ENCODE measurements at regions not wholly inside any gene's neighbourhood (a gene's known extent, or its start where the extent isn't known, plus 50 kb on each side); places are given as distances from the start of the nearest gene placed in this dataset.

- no peak for DNase-seq
Observed at GRCh38 chr1:81695741-81696140, 105.0 kb upstream of the ADGRL2 start.

- no peak for DNase-seq
Observed at GRCh38 chr1:81693316-81693715, 107.4 kb upstream of the ADGRL2 start.

GRCh38 chr1:81690676-81691453 lies 109.9 kb upstream of the ADGRL2 start:
- no peak for DNase-seq

GRCh38 chr1:81689531-81689941 lies 111.2 kb upstream of the ADGRL2 start:
- no peak for DNase-seq

- DNase-seq, result no peak
Observed at GRCh38 chr1:81682490-81682889, 118.2 kb upstream of the ADGRL2 start.

- DNase-seq, result no peak
Observed at GRCh38 chr1:81681601-81682266, 119.0 kb upstream of the ADGRL2 start.

- DNase-seq, result no peak
Observed at GRCh38 chr1:81681114-81681513, 119.6 kb upstream of the ADGRL2 start.

GRCh38 chr1:81679942-81680341 lies 120.8 kb upstream of the ADGRL2 start:
- no peak for DNase-seq

- DNase-seq, result no peak
Observed at GRCh38 chr1:81678779-81679178, 122.0 kb upstream of the ADGRL2 start.

GRCh38 chr1:81672766-81673165 lies 128.0 kb upstream of the ADGRL2 start:
- DNase-seq, result no peak

GRCh38 chr1:81671038-81671437 lies 129.7 kb upstream of the ADGRL2 start:
- no peak for DNase-seq

- DNase-seq, result peak; percentile 1
Observed at GRCh38 chr1:81670286-81670685, 130.4 kb upstream of the ADGRL2 start.

GRCh38 chr1:81666586-81666985 lies 134.1 kb upstream of the ADGRL2 start:
- no peak for DNase-seq

GRCh38 chr1:81664341-81664740 lies 136.4 kb upstream of the ADGRL2 start:
- no peak for DNase-seq

- no peak for DNase-seq
Observed at GRCh38 chr1:81662913-81663526, 137.7 kb upstream of the ADGRL2 start.

GRCh38 chr1:81660286-81660685 lies 140.4 kb upstream of the ADGRL2 start:
- no peak for DNase-seq

GRCh38 chr1:81654657-81655056 lies 146.1 kb upstream of the ADGRL2 start:
- no peak for DNase-seq

GRCh38 chr1:81654147-81654546 lies 146.6 kb upstream of the ADGRL2 start:
- DNase-seq, result no peak

- DNase-seq, result no peak
Observed at GRCh38 chr1:81650776-81651175, 150.0 kb upstream of the ADGRL2 start.

- DNase-seq, result no peak
Observed at GRCh38 chr1:81635816-81636215, 164.9 kb upstream of the ADGRL2 start.

- no peak for DNase-seq
Observed at GRCh38 chr1:81634294-81634693, 166.4 kb upstream of the ADGRL2 start.

GRCh38 chr1:81619156-81619555 lies 181.6 kb upstream of the ADGRL2 start:
- DNase-seq, result no peak

GRCh38 chr1:81618376-81618775 lies 182.4 kb upstream of the ADGRL2 start:
- no peak for DNase-seq

GRCh38 chr1:81617308-81617967 lies 183.3 kb upstream of the ADGRL2 start:
- peak; percentile 7 for DNase-seq

Measured in hematopoietic multipotent progenitor cell treated with erythropoietin and hydrocortisone succinate and interleukin-3 and kit ligand, for 6 days (in vitro differentiated cells).